ENCODE measurements at regions not wholly inside any gene's neighbourhood (a gene's known extent, or its start where the extent isn't known, plus 50 kb on each side); places are given as distances from the start of the nearest gene placed in this dataset.

GRCh38 chr6:92791403-92791802 is 628.0 kb downstream of the EPHA7 start:
- H3K4me3 ChIP-seq (ENCODE audit: low read depth, low read length): no peak overlapping the region
- H3K27me3 ChIP-seq (ENCODE audit: control insufficient read depth, insufficient read depth, low read length): no peaks in the 10 kb centered on the region
- no peaks in the 10 kb centered on the region for H3K36me3 ChIP-seq (ENCODE audit: control insufficient read depth, insufficient read depth, low read length)
- H3K4me1 ChIP-seq (ENCODE audit: control insufficient read depth, insufficient read depth, low read length): no peaks in the 10 kb centered on the region
- no peak overlapping the region for H3K9ac ChIP-seq (ENCODE audit: low read depth, low read length)
- no peaks in the 10 kb centered on the region for H3K9me3 ChIP-seq (ENCODE audit: control insufficient read depth, insufficient read depth, low read length)

DNA sequence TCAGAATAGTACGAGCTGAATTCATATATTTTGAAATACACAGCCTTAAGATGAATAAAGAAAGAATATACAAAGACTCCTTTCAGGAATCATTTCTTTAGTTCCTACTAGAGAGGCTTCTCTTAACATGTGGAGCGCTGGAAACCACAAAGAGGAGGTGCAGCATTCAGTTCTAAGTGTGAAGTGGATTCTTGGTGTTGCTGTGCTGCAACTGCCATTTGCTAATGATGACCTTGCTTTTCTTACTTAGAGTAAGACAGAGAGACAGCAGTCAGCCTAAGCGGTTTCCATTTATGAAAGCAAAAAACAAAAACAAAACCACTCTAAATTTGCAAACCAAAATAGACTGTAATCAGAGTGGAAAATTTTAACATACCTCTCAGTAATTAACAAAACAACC is 629.0 kb downstream of the EPHA7 start:
- no peak overlapping the region for H3K9ac ChIP-seq (ENCODE audit: low read depth, low read length)

GRCh38 chr6:92784235-92784634 is 635.1 kb downstream of the EPHA7 start:
- Histone ChIP-seq H3K4me3 (ENCODE audit: low read depth, low read length) (no peak overlapping the region), H3K9ac (ENCODE audit: low read depth, low read length) (no peak overlapping the region), H3K27me3 (ENCODE audit: control insufficient read depth, insufficient read depth, low read length) (no peaks in the 10 kb centered on the region), H3K4me1 (ENCODE audit: control insufficient read depth, insufficient read depth, low read length) (no peaks in the 10 kb centered on the region), H3K9me3 (ENCODE audit: control insufficient read depth, insufficient read depth, low read length) (no peaks in the 10 kb centered on the region), H3K36me3 (ENCODE audit: control insufficient read depth, insufficient read depth, low read length) (no peaks in the 10 kb centered on the region)

More for the DNA sequence above, 629.0 kb downstream of the EPHA7 start:
- Histone ChIP-seq H3K4me1 (ENCODE audit: control insufficient read depth, insufficient read depth, low read length) (no peaks in the 10 kb centered on the region), H3K4me3 (ENCODE audit: low read depth, low read length) (no peak overlapping the region), H3K9me3 (ENCODE audit: control insufficient read depth, insufficient read depth, low read length) (no peaks in the 10 kb centered on the region), H3K27me3 (ENCODE audit: control insufficient read depth, insufficient read depth, low read length) (no peaks in the 10 kb centered on the region), H3K36me3 (ENCODE audit: control insufficient read depth, insufficient read depth, low read length) (no peaks in the 10 kb centered on the region)

DNA sequence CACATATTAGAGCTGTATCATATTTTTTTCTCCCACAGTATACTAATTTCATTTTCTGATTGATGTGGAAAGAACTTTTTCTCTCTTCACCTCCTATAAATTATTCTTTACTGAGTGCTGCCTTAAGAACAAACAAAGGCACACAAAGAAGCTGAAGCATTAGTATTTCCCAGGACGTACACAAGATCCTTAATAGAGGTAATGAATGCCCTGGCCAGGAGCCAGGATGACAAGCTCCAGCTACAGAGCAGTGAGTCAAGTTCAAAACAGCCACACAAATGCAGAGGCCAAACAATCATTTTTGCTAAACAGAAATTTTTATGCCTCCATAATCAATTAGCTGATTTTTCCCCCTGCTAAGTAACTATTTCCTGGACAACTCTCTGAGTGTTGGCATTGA is 639.6 kb downstream of the EPHA7 start:
- Histone ChIP-seq H3K9ac (ENCODE audit: low read depth, low read length) (no peak overlapping the region), H3K4me1 (ENCODE audit: control insufficient read depth, insufficient read depth, low read length) (no peaks in the 10 kb centered on the region)

DNA sequence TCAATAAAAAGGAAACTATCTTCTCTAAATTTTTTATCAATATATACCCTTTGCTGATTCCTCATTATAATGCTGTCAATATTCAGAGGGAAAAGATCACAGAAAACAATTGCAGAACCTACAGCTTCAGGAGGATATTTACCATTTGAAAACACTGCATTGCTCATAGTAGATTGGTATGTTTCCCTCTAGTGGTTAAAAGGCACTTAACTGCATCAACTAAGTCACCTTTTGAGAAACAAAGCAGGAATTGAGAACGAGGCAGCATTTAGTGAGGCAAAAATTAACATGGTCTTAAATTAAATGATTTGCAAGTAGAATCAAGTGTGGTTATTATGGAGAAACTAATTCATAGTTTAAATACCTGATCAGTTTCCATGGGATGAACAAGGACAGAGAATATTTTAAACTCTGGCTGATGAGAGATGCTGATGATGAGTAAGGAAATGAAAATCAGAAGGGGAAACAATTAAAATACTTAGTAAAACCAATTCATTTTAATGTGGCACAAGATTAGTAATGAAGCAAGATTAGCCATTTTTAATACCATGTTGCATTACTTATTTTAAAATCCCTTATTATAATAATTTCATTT is 642.1 kb downstream of the EPHA7 start:
- H3K27me3 ChIP-seq (ENCODE audit: control insufficient read depth, insufficient read depth, low read length): no peaks in the 10 kb centered on the region
- no peaks in the 10 kb centered on the region for H3K9me3 ChIP-seq (ENCODE audit: control insufficient read depth, insufficient read depth, low read length)
- no peak overlapping the region for H3K9ac ChIP-seq (ENCODE audit: low read depth, low read length)
- H3K4me3 ChIP-seq (ENCODE audit: low read depth, low read length): no peak overlapping the region
- H3K4me1 ChIP-seq (ENCODE audit: control insufficient read depth, insufficient read depth, low read length): no peaks in the 10 kb centered on the region
- no peaks in the 10 kb centered on the region for H3K36me3 ChIP-seq (ENCODE audit: control insufficient read depth, insufficient read depth, low read length)

More for the DNA sequence above, 639.6 kb downstream of the EPHA7 start:
- no peaks in the 10 kb centered on the region for H3K36me3 ChIP-seq (ENCODE audit: control insufficient read depth, insufficient read depth, low read length)
- no peaks in the 10 kb centered on the region for H3K27me3 ChIP-seq (ENCODE audit: control insufficient read depth, insufficient read depth, low read length)
- H3K9me3 ChIP-seq (ENCODE audit: control insufficient read depth, insufficient read depth, low read length): no peaks in the 10 kb centered on the region
- H3K4me3 ChIP-seq (ENCODE audit: low read depth, low read length): no peak overlapping the region

- H3K4me1 ChIP-seq (ENCODE audit: control insufficient read depth, insufficient read depth, low read length): no peaks in the 10 kb centered on the region
- H3K27me3 ChIP-seq (ENCODE audit: control insufficient read depth, insufficient read depth, low read length): no peaks in the 10 kb centered on the region
- H3K9ac ChIP-seq (ENCODE audit: low read depth, low read length): no peak overlapping the region
- no peak overlapping the region for H3K4me3 ChIP-seq (ENCODE audit: low read depth, low read length)
- no peaks in the 10 kb centered on the region for H3K9me3 ChIP-seq (ENCODE audit: control insufficient read depth, insufficient read depth, low read length)
- no peaks in the 10 kb centered on the region for H3K36me3 ChIP-seq (ENCODE audit: control insufficient read depth, insufficient read depth, low read length)
Observed at GRCh38 chr6:92770540-92770939, 648.8 kb downstream of the EPHA7 start.

GRCh38 chr6:92767101-92767500 is 652.3 kb downstream of the EPHA7 start:
- H3K9me3 ChIP-seq (ENCODE audit: control insufficient read depth, insufficient read depth, low read length): no peaks in the 10 kb centered on the region
- H3K27me3 ChIP-seq (ENCODE audit: control insufficient read depth, insufficient read depth, low read length): no peaks in the 10 kb centered on the region
- H3K4me1 ChIP-seq (ENCODE audit: control insufficient read depth, insufficient read depth, low read length): peaks cover 3% of the 10 kb centered on the region
- no peaks in the 10 kb centered on the region for H3K36me3 ChIP-seq (ENCODE audit: control insufficient read depth, insufficient read depth, low read length)
- H3K4me3 ChIP-seq (ENCODE audit: low read depth, low read length): no peak overlapping the region
- no peak overlapping the region for H3K9ac ChIP-seq (ENCODE audit: low read depth, low read length)

- H3K27me3 ChIP-seq (ENCODE audit: control insufficient read depth, insufficient read depth, low read length): no peaks in the 10 kb centered on the region
- H3K4me3 ChIP-seq (ENCODE audit: low read depth, low read length): no peak overlapping the region
- H3K4me1 ChIP-seq (ENCODE audit: control insufficient read depth, insufficient read depth, low read length): peaks cover 6% of the 10 kb centered on the region
- no peaks in the 10 kb centered on the region for H3K9me3 ChIP-seq (ENCODE audit: control insufficient read depth, insufficient read depth, low read length)
- no peak overlapping the region for H3K9ac ChIP-seq (ENCODE audit: low read depth, low read length)
- no peaks in the 10 kb centered on the region for H3K36me3 ChIP-seq (ENCODE audit: control insufficient read depth, insufficient read depth, low read length)
Observed at GRCh38 chr6:92763680-92764079, 655.7 kb downstream of the EPHA7 start.

DNA sequence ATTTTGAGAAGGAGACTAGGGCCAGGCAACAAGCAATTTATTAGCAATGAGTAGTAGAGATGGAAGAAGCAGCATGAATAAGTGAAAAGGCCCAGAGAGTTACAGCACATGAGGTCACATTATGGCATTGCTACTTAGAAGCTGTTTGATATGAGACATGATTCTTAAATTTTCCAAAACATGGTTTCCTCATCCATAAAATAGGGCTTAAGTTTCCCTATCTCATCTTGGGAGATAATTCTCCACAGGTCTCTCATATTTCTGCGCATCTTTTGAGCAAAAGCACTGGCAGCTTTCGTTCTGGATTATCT is 656.1 kb downstream of the EPHA7 start:
- Histone ChIP-seq H3K9me3 (ENCODE audit: control insufficient read depth, insufficient read depth, low read length) (no peaks in the 10 kb centered on the region), H3K36me3 (ENCODE audit: control insufficient read depth, insufficient read depth, low read length) (no peaks in the 10 kb centered on the region), H3K4me3 (ENCODE audit: low read depth, low read length) (no peak overlapping the region), H3K4me1 (ENCODE audit: control insufficient read depth, insufficient read depth, low read length) (peaks cover 6% of the 10 kb centered on the region), H3K27me3 (ENCODE audit: control insufficient read depth, insufficient read depth, low read length) (no peaks in the 10 kb centered on the region), H3K9ac (ENCODE audit: low read depth, low read length) (no peak overlapping the region)

DNA sequence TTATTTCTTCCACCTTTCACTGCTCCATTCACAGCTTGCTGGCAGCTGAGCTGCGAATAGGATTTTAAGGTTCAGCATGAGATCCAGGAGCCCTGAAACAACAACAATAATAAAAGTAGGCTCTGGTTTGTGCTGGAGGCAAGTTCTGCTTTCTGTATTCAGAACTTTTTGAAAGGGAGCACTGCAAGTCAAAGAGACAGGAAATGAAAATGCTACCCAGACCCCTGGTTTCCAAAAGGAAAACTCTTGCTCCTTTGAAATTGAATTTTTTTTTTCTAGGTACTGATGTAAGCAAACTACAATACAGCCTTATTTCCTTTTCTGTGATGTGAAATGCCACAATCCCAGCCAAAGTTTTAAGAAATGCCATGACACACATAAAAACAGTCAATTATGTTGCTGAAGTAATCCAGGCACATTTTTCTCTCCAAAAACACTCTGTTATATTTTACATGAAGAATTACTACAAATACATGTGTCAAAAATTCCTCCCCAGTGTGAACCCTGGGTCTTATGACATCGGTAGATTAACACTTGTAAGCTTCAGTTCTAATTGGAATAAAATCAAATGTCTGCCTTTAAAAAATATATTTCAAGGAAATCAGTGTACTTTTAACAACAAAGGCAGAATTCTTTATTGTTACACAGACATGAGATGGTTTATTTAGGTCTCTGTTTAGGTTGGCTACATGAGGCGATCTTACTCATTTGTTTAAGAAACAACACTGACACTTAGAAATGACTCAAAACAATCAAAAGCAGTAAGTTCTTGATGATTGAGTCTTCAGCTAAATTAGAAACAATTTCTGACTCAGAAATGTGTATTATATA is 656.7 kb downstream of the EPHA7 start:
- Histone ChIP-seq H3K27me3 (ENCODE audit: control insufficient read depth, insufficient read depth, low read length) (no peaks in the 10 kb centered on the region), H3K36me3 (ENCODE audit: control insufficient read depth, insufficient read depth, low read length) (no peaks in the 10 kb centered on the region), H3K4me1 (ENCODE audit: control insufficient read depth, insufficient read depth, low read length) (peaks cover 6% of the 10 kb centered on the region), H3K9ac (ENCODE audit: low read depth, low read length) (no peak overlapping the region), H3K4me3 (ENCODE audit: low read depth, low read length) (no peak overlapping the region), H3K9me3 (ENCODE audit: control insufficient read depth, insufficient read depth, low read length) (no peaks in the 10 kb centered on the region)

- H3K4me3 ChIP-seq (ENCODE audit: low read depth, low read length): no peak overlapping the region
Observed at GRCh38 chr6:92759178-92759577, 660.2 kb downstream of the EPHA7 start.

DNA sequence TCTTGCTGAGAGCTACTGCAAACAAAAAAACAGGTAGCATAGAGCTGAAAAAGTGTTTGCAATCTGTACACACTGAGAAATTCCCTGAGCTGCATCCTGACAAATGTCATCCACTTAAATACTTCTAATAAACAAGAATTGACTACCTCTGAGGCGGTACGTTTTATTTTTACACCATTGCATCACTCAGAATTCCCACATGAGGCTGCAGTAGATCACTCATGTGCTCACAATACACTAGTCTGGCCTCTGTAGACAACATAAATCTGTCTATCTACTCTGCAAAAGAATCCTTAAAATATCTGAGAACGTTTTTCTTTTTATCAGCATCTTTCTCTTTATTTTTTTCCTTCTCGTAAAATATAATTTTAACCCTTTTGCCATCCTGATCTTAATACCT is 661.4 kb downstream of the EPHA7 start:
- Histone ChIP-seq H3K36me3 (ENCODE audit: control insufficient read depth, insufficient read depth, low read length) (no peaks in the 10 kb centered on the region), H3K4me3 (ENCODE audit: low read depth, low read length) (no peak overlapping the region), H3K27me3 (ENCODE audit: control insufficient read depth, insufficient read depth, low read length) (no peaks in the 10 kb centered on the region), H3K4me1 (ENCODE audit: control insufficient read depth, insufficient read depth, low read length) (peaks cover 6% of the 10 kb centered on the region), H3K9me3 (ENCODE audit: control insufficient read depth, insufficient read depth, low read length) (no peaks in the 10 kb centered on the region), H3K9ac (ENCODE audit: low read depth, low read length) (no peak overlapping the region)

More at GRCh38 chr6:92759178-92759577, 660.2 kb downstream of the EPHA7 start:
- no peaks in the 10 kb centered on the region for H3K9me3 ChIP-seq (ENCODE audit: control insufficient read depth, insufficient read depth, low read length)
- no peaks in the 10 kb centered on the region for H3K36me3 ChIP-seq (ENCODE audit: control insufficient read depth, insufficient read depth, low read length)
- peaks cover 6% of the 10 kb centered on the region for H3K4me1 ChIP-seq (ENCODE audit: control insufficient read depth, insufficient read depth, low read length)
- H3K27me3 ChIP-seq (ENCODE audit: control insufficient read depth, insufficient read depth, low read length): no peaks in the 10 kb centered on the region
- H3K9ac ChIP-seq (ENCODE audit: low read depth, low read length): no peak overlapping the region
